HepG2 (cell line): ENCODE measurements at regions not wholly inside any gene's neighbourhood (a gene's known extent, or its start where the extent isn't known, plus 50 kb on each side); places are given as distances from the start of the nearest gene placed in this dataset.
A peak's percentile ranks its signal among the peaks of the same experiment; 100 is the strongest.

Source experiments
- EP300 ChIP-seq, 3 experiments: sonication (generic) in 1 of 3; formaldehyde crosslinking in 1 of 3; IDR thresholded peaks; 2 replicates each; pipeline versions ENCODE4 v1.5.1 to v1.6.1; 2011 to 2020; ENCODE audit warnings: low read depth in 2 of 3, low read length in 2 of 3, borderline replicate concordance in 1 of 3, improper control_type of control experiment in 1 of 3, mild to moderate bottlenecking in 1 of 3, missing genetic modification reagents in 1 of 3, moderate library complexity in 1 of 3
- HINFP ChIP-seq: sonication (generic); formaldehyde crosslinking; IDR thresholded peaks from 2 replicates; pipeline ENCODE4 v1.4.0; 2020; ENCODE audit warnings: low read depth, mild to moderate bottlenecking, missing genetic modification reagents
- JUND ChIP-seq: sonication (generic); formaldehyde crosslinking; IDR thresholded peaks from 2 replicates; pipeline ENCODE4 v1.8.0; 2022; ENCODE audit warnings: mild to moderate bottlenecking, missing genetic modification reagents
- MAF1 ChIP-seq: sonication (generic); formaldehyde crosslinking; IDR thresholded peaks from 2 replicates; pipeline ENCODE4 v1.5.0; 2020; ENCODE audit warnings: missing genetic modification reagents, borderline replicate concordance
- MXD4 ChIP-seq: IDR thresholded peaks from 2 replicates; pipeline ENCODE4 v1.6.1; 2016; ENCODE audit warnings: mild to moderate bottlenecking, missing biosample characterization, missing genetic modification reagents
- PAX8 ChIP-seq: sonication (generic); formaldehyde crosslinking; IDR thresholded peaks from 2 replicates; pipeline ENCODE4 v1.8.0; 2022; ENCODE audit warnings: mild to moderate bottlenecking, missing genetic modification reagents, borderline replicate concordance
- PPARG ChIP-seq: conservative IDR thresholded peaks from 2 replicates; pipeline ENCODE4 v1.6.1; 2016; ENCODE audit warnings: missing biosample characterization, missing genetic modification reagents
- PRDM15 ChIP-seq: sonication (generic); formaldehyde crosslinking; IDR thresholded peaks from 2 replicates; pipeline ENCODE4 v1.4.0; 2020; ENCODE audit warnings: missing genetic modification reagents
- SP5 ChIP-seq: IDR thresholded peaks from 2 replicates; pipeline ENCODE4 v1.6.1; 2016; ENCODE audit warnings: low read depth, borderline replicate concordance
- ZNF354B ChIP-seq: sonication (generic); formaldehyde crosslinking; IDR thresholded peaks from 2 replicates; pipeline ENCODE4 v1.8.0; 2022; ENCODE audit warnings: mild to moderate bottlenecking, missing genetic modification reagents
- ZNF446 ChIP-seq: sonication (generic); formaldehyde crosslinking; IDR thresholded peaks from 2 replicates; pipeline ENCODE4 v1.5.0; 2020; ENCODE audit warnings: mild to moderate bottlenecking, missing genetic modification reagents
- ZNF878 ChIP-seq: sonication (generic); formaldehyde crosslinking; IDR thresholded peaks from 2 replicates; pipeline ENCODE4 v1.8.1; 2023; ENCODE audit warnings: mild to moderate bottlenecking, missing genetic modification reagents, moderate library complexity
- ZSCAN29 ChIP-seq: sonication (generic); formaldehyde crosslinking; conservative IDR thresholded peaks from 2 replicates; pipeline ENCODE4 v1.4.0; 2020; ENCODE audit warnings: mild to moderate bottlenecking, missing genetic modification reagents
- TF ChIP-seq, protein P1 (sequence below): IDR thresholded peaks from 2 replicates; pipeline ENCODE4 v1.4.0; 2020; ENCODE audit warnings: mild to moderate bottlenecking, missing genetic modification reagents
- TF ChIP-seq, protein P2 (sequence below): IDR thresholded peaks from 2 replicates; pipeline ENCODE4 v1.6.1; 2016; ENCODE audit warnings: missing genetic modification reagents, missing compliant biosample characterization
- TF ChIP-seq, protein P3 (sequence below): sonication (generic); formaldehyde crosslinking; IDR thresholded peaks from 2 replicates; pipeline ENCODE4 v1.4.0; 2020; ENCODE audit warnings: missing genetic modification reagents

DNA sequence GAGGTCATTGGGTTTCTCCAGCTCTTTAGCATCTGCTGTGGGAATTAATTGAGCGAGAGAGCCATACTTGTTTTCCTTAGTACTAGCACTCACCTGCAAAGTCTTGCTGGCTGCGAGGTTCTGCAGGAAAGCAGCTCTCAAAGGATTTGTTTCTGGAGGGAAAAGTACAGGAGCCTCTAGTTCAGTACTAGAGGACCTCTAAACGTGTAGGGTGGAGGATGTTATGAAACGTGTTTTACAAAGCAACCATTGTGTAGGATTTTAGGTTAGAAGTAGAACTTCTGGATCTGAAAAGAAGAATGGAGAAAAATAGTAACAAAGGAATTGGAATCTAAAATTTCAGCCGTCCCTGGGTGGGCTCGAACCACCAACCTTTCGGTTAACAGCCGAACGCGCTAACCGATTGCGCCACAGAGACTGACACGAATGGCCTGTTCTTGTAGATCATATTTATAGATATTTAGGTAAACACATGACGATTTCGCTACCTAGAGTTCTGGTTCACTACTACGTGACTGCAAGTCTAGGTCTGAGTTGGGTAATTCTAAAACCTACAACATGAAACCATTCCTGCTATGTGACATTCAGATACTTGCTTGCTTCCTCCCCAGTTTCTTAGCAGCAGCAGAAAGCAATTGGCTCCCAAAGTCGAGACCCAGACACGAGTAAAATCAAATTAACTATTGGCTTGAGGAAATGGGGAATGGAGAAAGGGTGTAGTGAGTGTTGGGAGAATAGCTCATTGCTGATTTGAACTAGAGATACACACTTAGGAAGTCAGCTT, 60.2 kb upstream of the CFAP126 start (continued):
- no peak for TF ChIP-seq SP5
- TF ChIP-seq, protein P1, sequence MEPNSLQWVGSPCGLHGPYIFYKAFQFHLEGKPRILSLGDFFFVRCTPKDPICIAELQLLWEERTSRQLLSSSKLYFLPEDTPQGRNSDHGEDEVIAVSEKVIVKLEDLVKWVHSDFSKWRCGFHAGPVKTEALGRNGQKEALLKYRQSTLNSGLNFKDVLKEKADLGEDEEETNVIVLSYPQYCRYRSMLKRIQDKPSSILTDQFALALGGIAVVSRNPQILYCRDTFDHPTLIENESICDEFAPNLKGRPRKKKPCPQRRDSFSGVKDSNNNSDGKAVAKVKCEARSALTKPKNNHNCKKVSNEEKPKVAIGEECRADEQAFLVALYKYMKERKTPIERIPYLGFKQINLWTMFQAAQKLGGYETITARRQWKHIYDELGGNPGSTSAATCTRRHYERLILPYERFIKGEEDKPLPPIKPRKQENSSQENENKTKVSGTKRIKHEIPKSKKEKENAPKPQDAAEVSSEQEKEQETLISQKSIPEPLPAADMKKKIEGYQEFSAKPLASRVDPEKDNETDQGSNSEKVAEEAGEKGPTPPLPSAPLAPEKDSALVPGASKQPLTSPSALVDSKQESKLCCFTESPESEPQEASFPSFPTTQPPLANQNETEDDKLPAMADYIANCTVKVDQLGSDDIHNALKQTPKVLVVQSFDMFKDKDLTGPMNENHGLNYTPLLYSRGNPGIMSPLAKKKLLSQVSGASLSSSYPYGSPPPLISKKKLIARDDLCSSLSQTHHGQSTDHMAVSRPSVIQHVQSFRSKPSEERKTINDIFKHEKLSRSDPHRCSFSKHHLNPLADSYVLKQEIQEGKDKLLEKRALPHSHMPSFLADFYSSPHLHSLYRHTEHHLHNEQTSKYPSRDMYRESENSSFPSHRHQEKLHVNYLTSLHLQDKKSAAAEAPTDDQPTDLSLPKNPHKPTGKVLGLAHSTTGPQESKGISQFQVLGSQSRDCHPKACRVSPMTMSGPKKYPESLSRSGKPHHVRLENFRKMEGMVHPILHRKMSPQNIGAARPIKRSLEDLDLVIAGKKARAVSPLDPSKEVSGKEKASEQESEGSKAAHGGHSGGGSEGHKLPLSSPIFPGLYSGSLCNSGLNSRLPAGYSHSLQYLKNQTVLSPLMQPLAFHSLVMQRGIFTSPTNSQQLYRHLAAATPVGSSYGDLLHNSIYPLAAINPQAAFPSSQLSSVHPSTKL (CRISPR knock-in tag), result peak; percentile 63
- TF ChIP-seq MAF1 (CRISPR knock-in tag), result peak; percentile 95
- TF ChIP-seq ZNF446 (CRISPR knock-in tag), result no peak
- no peak for TF ChIP-seq MXD4 (CRISPR knock-in tag)
- no peak for TF ChIP-seq PRDM15 (CRISPR knock-in tag)
- TF ChIP-seq ZSCAN29, result no peak
- TF ChIP-seq ZNF878, result peak; percentile 40; the same call in 1 of the 2 replicates
- no peak for TF ChIP-seq JUND (CRISPR knock-in tag)
- TF ChIP-seq, protein P2, sequence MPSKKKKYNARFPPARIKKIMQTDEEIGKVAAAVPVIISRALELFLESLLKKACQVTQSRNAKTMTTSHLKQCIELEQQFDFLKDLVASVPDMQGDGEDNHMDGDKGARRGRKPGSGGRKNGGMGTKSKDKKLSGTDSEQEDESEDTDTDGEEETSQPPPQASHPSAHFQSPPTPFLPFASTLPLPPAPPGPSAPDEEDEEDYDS, result peak; percentile 29; the same call in 1 of the 2 replicates
- TF ChIP-seq EP300 (IDR thresholded peaks at IDR 0.05; ENCODE audit: low read depth in 2 of 2, low read length in 2 of 2), result peak in 1 of 2 experiments; percentile 27; a peak in 1 of 4 replicates
- no peak for TF ChIP-seq EP300 (CRISPR knock-in tag; IDR thresholded peaks at IDR 0.05; ENCODE audit: borderline replicate concordance)
- peak; percentile 34; the same call in 1 of the 2 replicates for TF ChIP-seq PPARG (CRISPR knock-in tag)
- TF ChIP-seq ZNF354B (CRISPR knock-in tag), result no peak
- no peak for TF ChIP-seq PAX8 (CRISPR knock-in tag)
- TF ChIP-seq, protein P3, sequence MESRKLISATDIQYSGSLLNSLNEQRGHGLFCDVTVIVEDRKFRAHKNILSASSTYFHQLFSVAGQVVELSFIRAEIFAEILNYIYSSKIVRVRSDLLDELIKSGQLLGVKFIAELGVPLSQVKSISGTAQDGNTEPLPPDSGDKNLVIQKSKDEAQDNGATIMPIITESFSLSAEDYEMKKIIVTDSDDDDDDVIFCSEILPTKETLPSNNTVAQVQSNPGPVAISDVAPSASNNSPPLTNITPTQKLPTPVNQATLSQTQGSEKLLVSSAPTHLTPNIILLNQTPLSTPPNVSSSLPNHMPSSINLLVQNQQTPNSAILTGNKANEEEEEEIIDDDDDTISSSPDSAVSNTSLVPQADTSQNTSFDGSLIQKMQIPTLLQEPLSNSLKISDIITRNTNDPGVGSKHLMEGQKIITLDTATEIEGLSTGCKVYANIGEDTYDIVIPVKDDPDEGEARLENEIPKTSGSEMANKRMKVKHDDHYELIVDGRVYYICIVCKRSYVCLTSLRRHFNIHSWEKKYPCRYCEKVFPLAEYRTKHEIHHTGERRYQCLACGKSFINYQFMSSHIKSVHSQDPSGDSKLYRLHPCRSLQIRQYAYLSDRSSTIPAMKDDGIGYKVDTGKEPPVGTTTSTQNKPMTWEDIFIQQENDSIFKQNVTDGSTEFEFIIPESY (CRISPR knock-in tag), result peak; percentile 65; the same call in 1 of the 2 replicates
- TF ChIP-seq HINFP (CRISPR knock-in tag), result no peak
